Prostate gland (tissue), 2 donors: ENCODE measurements at regions not wholly inside any gene's neighbourhood (a gene's known extent, or its start where the extent isn't known, plus 50 kb on each side); places are given as distances from the start of the nearest gene placed in this dataset.

Experiments
- CTCF ChIP-seq, 4 experiments: fragments of 200-600 bp in 2 of 4; fragments of 450-650 bp in 2 of 4; sonication (generic) in 2 of 4; IDR thresholded peaks; 1 replicate in 3 of 4; 2 replicates in 1 of 4; pipeline ENCODE4 v1.5.1; 2016 to 2019; ENCODE audit warnings: antibody characterized with exemption in 4 of 4, mild to moderate bottlenecking in 2 of 4, moderate library complexity in 2 of 4
- POLR2AphosphoS5 ChIP-seq: sonication (generic); formaldehyde crosslinking; IDR thresholded peaks from one replicate; pipeline ENCODE4 v1.6.1; 2017; ENCODE audit warnings: antibody characterized with exemption

GRCh38 chr3:163730684-163731083, 1347.6 kb downstream of the SI start:
- TF ChIP-seq CTCF (IDR thresholded peaks at IDR 0.05) (no peak), POLR2AphosphoS5 (no peak)
